Neural cell (in vitro differentiated cells): ENCODE measurements at regions not wholly inside any gene's neighbourhood (a gene's known extent, or its start where the extent isn't known, plus 50 kb on each side); places are given as distances from the start of the nearest gene placed in this dataset.

Experiments used
- H2AFZ ChIP-seq: fragments of 200-600, 300-800 bp; sonication (generic), shearing (Covaris generic); 2 replicates; pipeline ENCODE4 v1.6.0; 2014; ENCODE audit warnings: low read depth, mild to moderate bottlenecking, antibody characterized with exemption, low read length, moderate library complexity
- H3F3A ChIP-seq: fragments of 200-600 bp; shearing (Covaris generic); 2 replicates; pipeline ENCODE4 v1.6.1; 2016; ENCODE audit warnings: mild to moderate bottlenecking, moderate library complexity, mixed read lengths, antibody characterized with exemption, low read length; ENCODE audit not compliant: insufficient read depth, poor library complexity, severe bottlenecking
- H3K27ac ChIP-seq: fragments of 200-600, 300-800 bp; sonication (generic), shearing (Covaris generic); 2 replicates; pipeline ENCODE4 v1.5.1; 2014; ENCODE audit warnings: mild to moderate bottlenecking, low read length, moderate library complexity
- H3K27me3 ChIP-seq: fragments of 300-800, 200-600 bp; sonication (generic), shearing (Covaris generic); 2 replicates; pipeline ENCODE4 v1.6.0; 2014; ENCODE audit warnings: mild to moderate bottlenecking, low read depth, low read length, moderate library complexity; ENCODE audit not compliant: insufficient read depth
- H3K36me3 ChIP-seq: fragments of 300-800, 200-600 bp; sonication (generic), shearing (Covaris generic); 2 replicates; pipeline ENCODE4 v1.5.1; 2014; ENCODE audit warnings: mild to moderate bottlenecking, antibody characterized with exemption, low read length, moderate library complexity; ENCODE audit not compliant: insufficient read depth
- H3K4me2 ChIP-seq: fragments of 300-800, 200-600 bp; sonication (generic), shearing (Covaris generic); 2 replicates; pipeline ENCODE4 v1.6.0; 2014; ENCODE audit warnings: mild to moderate bottlenecking, low read length
- H3K4me3 ChIP-seq: fragments of 300-800, 200-600 bp; sonication (generic), shearing (Covaris generic); 2 replicates; pipeline ENCODE4 v1.5.1; 2014; ENCODE audit warnings: mild to moderate bottlenecking, low read length, moderate library complexity
- H3K79me2 ChIP-seq: fragments of 200-600 bp; shearing (Covaris generic); replicated peaks from 2 replicates; pipeline ENCODE4 v1.6.0; 2014; ENCODE audit warnings: mild to moderate bottlenecking, low read length, moderate library complexity; ENCODE audit not compliant: insufficient read depth
- H3K9ac ChIP-seq: fragments of 300-800, 200-600 bp; sonication (generic), shearing (Covaris generic); 2 replicates; pipeline ENCODE4 v1.6.1; 2016; ENCODE audit warnings: mild to moderate bottlenecking, low read length, mixed read lengths
- H3K9me2 ChIP-seq: fragments of 200-600 bp; shearing (Covaris generic); 2 replicates; pipeline ENCODE4 v1.6.1; 2016; ENCODE audit warnings: mild to moderate bottlenecking, low read length, mixed read lengths; ENCODE audit not compliant: insufficient read depth
- H3K9me3 ChIP-seq: fragments of 200-600, 300-800 bp; sonication (generic), shearing (Covaris generic); 2 replicates; pipeline ENCODE4 v1.6.1; 2016; ENCODE audit warnings: mild to moderate bottlenecking, mixed run types, low read length, moderate library complexity, mixed read lengths
- H4K20me1 ChIP-seq: fragments of 200-600 bp; shearing (Covaris generic); 2 replicates; pipeline ENCODE4 v1.6.1; 2016; ENCODE audit warnings: mild to moderate bottlenecking, mixed run types; ENCODE audit not compliant: insufficient read depth
- EP300 ChIP-seq: fragments of 450-650 bp; conservative IDR thresholded peaks from 2 replicates; pipeline ENCODE4 v1.6.1; 2014; ENCODE audit warnings: antibody characterized with exemption, mild to moderate bottlenecking, moderate library complexity; ENCODE audit not compliant: poor library complexity, severe bottlenecking
- EZH2 ChIP-seq: fragments of 200-600, 300-800 bp; shearing (Covaris generic), sonication (generic); IDR thresholded peaks from 2 replicates; pipeline ENCODE4 v1.6.1; 2014; ENCODE audit warnings: antibody characterized with exemption, low read length, borderline replicate concordance, mild to moderate bottlenecking; ENCODE audit not compliant: insufficient read depth, poor library complexity, severe bottlenecking
- MXI1 ChIP-seq: fragments of 450-650 bp; conservative IDR thresholded peaks from 2 replicates; pipeline ENCODE4 v1.6.1; 2014; ENCODE audit warnings: antibody characterized with exemption, mild to moderate bottlenecking; ENCODE audit not compliant: poor library complexity, severe bottlenecking
- POLR2AphosphoS5 ChIP-seq: IDR thresholded peaks from 2 replicates; pipeline ENCODE4 v1.6.1; 2012
- RAD21 ChIP-seq: fragments of 450-650 bp; conservative IDR thresholded peaks from 2 replicates; pipeline ENCODE4 v1.6.1; 2014; ENCODE audit warnings: antibody characterized with exemption, mild to moderate bottlenecking, moderate library complexity
- SMC3 ChIP-seq: fragments of 450-650 bp; conservative IDR thresholded peaks from 2 replicates; pipeline ENCODE4 v1.6.1; 2014; ENCODE audit warnings: antibody characterized with exemption, mild to moderate bottlenecking, moderate library complexity; ENCODE audit not compliant: poor library complexity
- TAF1 ChIP-seq: IDR thresholded peaks from 2 replicates; pipeline ENCODE4 v1.6.1; 2012; ENCODE audit warnings: low read depth
- TF ChIP-seq, protein P1 (sequence below): IDR thresholded peaks from 2 replicates; pipeline ENCODE4 v1.6.1; 2012; ENCODE audit warnings: borderline replicate concordance
- TF ChIP-seq, protein P2 (sequence below): fragments of 450-650 bp; IDR thresholded peaks from 2 replicates; pipeline ENCODE4 v1.5.1; 2014; ENCODE audit warnings: antibody characterized with exemption, mild to moderate bottlenecking, moderate library complexity; ENCODE audit not compliant: poor library complexity, severe bottlenecking

DNA sequence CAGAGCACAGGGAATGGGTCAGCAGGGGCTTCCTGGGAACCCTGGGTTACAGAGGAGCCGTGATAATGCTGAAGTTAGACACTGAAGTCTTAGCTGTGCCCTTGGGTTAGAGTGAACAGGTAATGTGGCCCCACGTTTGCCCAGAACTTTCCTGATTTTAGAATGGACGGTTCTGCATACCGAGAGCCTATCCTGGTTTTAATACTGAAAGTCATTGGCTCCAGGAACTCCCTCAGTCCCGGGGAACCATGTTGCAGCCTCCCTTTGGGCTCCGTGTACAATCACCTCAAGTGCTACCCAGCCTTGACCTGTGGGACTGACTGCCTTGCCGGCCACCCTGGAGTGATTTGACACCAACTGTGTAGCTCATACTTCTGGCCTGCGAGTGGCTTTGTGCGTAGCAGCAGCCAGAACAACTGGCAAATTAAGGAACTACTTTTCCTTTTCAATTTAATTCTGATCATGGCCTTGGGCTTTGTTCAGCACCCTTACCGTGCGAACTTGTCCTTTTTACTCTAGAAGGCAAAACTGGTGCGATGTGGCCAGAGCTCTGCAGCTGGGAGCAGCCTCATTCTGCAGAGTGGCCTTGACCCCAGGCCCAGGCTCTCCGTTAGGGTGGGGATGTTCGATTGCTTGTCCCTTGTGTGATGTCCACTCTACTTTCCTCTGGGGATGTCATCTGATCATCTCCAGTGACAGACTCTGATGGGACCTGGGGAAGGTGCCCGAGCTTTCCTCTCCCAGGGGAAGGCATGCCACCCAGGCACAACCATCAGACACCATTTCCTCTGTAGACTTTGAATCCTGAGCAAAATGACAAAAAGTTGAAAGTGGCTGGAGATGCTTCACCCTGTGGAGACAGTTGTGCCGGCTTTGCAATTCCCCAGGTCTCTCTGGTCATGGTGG lies 265.9 kb downstream of the GLRX3 start:
- no peaks in the 10 kb centered on the region for H4K20me1 ChIP-seq
- no peaks in the 10 kb centered on the region for H3K79me2 ChIP-seq
- H3K4me2 ChIP-seq = no peak overlapping the region
- H2AFZ ChIP-seq = no peak overlapping the region
- H3K27me3 ChIP-seq = no peaks in the 10 kb centered on the region
- no peak overlapping the region for H3K4me3 ChIP-seq
- no peaks in the 10 kb centered on the region for H3K9me2 ChIP-seq
- no peaks in the 10 kb centered on the region for H3F3A ChIP-seq
- TF ChIP-seq TAF1 = no peak
- TF ChIP-seq MXI1 = no peak
- no peak for TF ChIP-seq RAD21
- no peaks in the 10 kb centered on the region for H3K36me3 ChIP-seq
- H3K27ac ChIP-seq = no peak overlapping the region
- H3K9me3 ChIP-seq = no peaks in the 10 kb centered on the region
- no peak overlapping the region for H3K9ac ChIP-seq

DNA sequence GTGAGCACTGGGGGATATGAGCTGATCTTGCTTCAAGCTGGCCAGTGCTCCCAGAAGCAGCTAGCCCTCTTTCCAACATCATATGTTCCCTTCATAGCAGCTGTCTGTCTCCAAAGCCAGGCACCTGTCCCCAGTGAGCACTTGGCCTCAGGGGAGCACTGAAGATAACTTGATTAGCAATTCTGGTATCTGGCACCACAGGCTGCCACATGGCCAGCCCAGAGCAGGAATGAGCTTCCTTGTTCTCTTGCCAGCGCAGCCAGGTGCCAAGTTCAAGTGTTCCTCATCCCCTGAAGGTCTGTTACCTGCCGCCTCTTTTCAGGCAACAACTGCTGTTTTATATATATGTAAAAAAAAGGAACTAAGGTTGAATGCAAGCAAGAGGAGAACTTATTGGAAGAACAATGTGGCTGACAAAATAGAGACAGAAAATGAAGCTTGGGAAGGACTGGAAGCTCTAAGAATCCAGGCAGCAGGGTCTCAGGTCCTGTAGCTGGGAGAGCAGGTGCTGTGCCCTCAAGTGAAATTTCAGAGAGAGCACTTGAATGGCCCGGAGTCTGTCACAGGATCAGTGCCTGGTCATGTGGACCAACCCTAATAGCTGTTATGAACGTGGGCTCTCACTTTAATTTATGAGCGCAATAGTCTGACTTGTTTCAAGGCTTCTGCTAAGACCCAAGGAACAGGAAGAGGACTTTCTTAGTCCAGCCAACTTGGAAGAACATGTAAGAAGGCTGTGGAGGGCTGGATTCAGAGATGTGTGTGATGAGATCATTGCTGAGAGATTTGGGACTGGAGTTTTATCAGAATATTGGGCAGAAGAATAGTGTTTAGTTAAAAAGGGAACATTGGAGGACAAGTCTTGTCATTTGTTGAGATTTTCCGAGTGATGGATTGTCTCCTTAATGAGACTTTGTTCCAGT lies 267.2 kb downstream of the GLRX3 start:
- H3F3A ChIP-seq = no peaks in the 10 kb centered on the region
- H3K27ac ChIP-seq = no peak overlapping the region
- no peaks in the 10 kb centered on the region for H3K9me2 ChIP-seq
- H3K36me3 ChIP-seq = no peaks in the 10 kb centered on the region
- H3K9ac ChIP-seq = no peak overlapping the region
- no peak overlapping the region for H2AFZ ChIP-seq
- no peak for TF ChIP-seq TAF1
- TF ChIP-seq, protein P1, sequence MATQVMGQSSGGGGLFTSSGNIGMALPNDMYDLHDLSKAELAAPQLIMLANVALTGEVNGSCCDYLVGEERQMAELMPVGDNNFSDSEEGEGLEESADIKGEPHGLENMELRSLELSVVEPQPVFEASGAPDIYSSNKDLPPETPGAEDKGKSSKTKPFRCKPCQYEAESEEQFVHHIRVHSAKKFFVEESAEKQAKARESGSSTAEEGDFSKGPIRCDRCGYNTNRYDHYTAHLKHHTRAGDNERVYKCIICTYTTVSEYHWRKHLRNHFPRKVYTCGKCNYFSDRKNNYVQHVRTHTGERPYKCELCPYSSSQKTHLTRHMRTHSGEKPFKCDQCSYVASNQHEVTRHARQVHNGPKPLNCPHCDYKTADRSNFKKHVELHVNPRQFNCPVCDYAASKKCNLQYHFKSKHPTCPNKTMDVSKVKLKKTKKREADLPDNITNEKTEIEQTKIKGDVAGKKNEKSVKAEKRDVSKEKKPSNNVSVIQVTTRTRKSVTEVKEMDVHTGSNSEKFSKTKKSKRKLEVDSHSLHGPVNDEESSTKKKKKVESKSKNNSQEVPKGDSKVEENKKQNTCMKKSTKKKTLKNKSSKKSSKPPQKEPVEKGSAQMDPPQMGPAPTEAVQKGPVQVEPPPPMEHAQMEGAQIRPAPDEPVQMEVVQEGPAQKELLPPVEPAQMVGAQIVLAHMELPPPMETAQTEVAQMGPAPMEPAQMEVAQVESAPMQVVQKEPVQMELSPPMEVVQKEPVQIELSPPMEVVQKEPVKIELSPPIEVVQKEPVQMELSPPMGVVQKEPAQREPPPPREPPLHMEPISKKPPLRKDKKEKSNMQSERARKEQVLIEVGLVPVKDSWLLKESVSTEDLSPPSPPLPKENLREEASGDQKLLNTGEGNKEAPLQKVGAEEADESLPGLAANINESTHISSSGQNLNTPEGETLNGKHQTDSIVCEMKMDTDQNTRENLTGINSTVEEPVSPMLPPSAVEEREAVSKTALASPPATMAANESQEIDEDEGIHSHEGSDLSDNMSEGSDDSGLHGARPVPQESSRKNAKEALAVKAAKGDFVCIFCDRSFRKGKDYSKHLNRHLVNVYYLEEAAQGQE = no peak
- no peak for TF ChIP-seq POLR2AphosphoS5
- no peak for TF ChIP-seq EZH2
- no peak for TF ChIP-seq SMC3
- no peak for TF ChIP-seq EP300
- TF ChIP-seq, protein P2, sequence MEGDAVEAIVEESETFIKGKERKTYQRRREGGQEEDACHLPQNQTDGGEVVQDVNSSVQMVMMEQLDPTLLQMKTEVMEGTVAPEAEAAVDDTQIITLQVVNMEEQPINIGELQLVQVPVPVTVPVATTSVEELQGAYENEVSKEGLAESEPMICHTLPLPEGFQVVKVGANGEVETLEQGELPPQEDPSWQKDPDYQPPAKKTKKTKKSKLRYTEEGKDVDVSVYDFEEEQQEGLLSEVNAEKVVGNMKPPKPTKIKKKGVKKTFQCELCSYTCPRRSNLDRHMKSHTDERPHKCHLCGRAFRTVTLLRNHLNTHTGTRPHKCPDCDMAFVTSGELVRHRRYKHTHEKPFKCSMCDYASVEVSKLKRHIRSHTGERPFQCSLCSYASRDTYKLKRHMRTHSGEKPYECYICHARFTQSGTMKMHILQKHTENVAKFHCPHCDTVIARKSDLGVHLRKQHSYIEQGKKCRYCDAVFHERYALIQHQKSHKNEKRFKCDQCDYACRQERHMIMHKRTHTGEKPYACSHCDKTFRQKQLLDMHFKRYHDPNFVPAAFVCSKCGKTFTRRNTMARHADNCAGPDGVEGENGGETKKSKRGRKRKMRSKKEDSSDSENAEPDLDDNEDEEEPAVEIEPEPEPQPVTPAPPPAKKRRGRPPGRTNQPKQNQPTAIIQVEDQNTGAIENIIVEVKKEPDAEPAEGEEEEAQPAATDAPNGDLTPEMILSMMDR = no peak
- no peak for TF ChIP-seq MXI1
- H3K79me2 ChIP-seq = no peaks in the 10 kb centered on the region
- no peak overlapping the region for H3K4me3 ChIP-seq
- H3K27me3 ChIP-seq = no peaks in the 10 kb centered on the region
- no peaks in the 10 kb centered on the region for H4K20me1 ChIP-seq
- H3K4me2 ChIP-seq = no peak overlapping the region
- no peaks in the 10 kb centered on the region for H3K9me3 ChIP-seq
